HepG2 (cell line): ENCODE measurements at regions not wholly inside any gene's neighbourhood (a gene's known extent, or its start where the extent isn't known, plus 50 kb on each side); places are given as distances from the start of the nearest gene placed in this dataset.

Experiments used
- ATAC-seq: fragments of 200-7000 bp; cut with Tn5 transposase; 3 replicates; pipeline ENCODE4 v1.9.1; 2020; ENCODE audit warnings: mild to moderate bottlenecking, moderate library complexity
- BruUV-seq: library from RNA; stranded (reverse); fragments of 400-500 nt; replicated peaks from 2 replicates; lab custom pipeline; 2021; lab: Mats Ljungman, UMichigan
- CTCF ChIA-PET: fragments of 300-600 bp; formaldehyde crosslinking; extraction: SDS; loops from one replicate; lab custom pipeline; 2021; ENCODE audit warnings: low total read pairs, inconsistent platforms, low intra/inter-chr PET ratio; lab: Yijun Ruan, JAX
- POLR2A ChIA-PET: fragments of 350-600 bp; sonication (Branson Sonifier 250); formaldehyde crosslinking; loops from one replicate; lab custom pipeline; 2020; ENCODE audit warnings: antibody characterized with exemption, inconsistent platforms; lab: Yijun Ruan, JAX
- DNase-seq: peaks from one replicate; pipeline ENCODE4 v3.0.0-alpha.2; 2015; ENCODE audit warnings: low spot score
- FAIRE-seq: peaks from 3 replicates; lab custom pipeline; 2011; peaks lifted over from hg19 to GRCh38; lab: Jason Lieb, UNC
- H2AFZ ChIP-seq: one replicate; pipeline ENCODE4 v1.6.1; 2011; ENCODE audit warnings: low read length, inconsistent platforms
- H3K27ac ChIP-seq: fragments of 300-600 bp; 3 replicates; pipeline ENCODE4 v1.8.0; 2011; ENCODE audit warnings: mixed run types, mild to moderate bottlenecking, mixed read lengths, low read length, inconsistent platforms; ENCODE audit not compliant: insufficient read depth; ENCODE audit errors: extremely low read length
- H3K27me3 ChIP-seq, 2 experiments: fragments of 200-600 bp in 1 of 2; 2 replicates in 1 of 2; 3 replicates in 1 of 2; pipeline versions ENCODE4 v1.6.0 to v1.8.0; 2011; ENCODE audit warnings: low read length in 2 of 2, mild to moderate bottlenecking in 2 of 2, moderate library complexity in 2 of 2, inconsistent platforms in 1 of 2; ENCODE audit not compliant: insufficient read depth in 2 of 2, control insufficient read depth in 1 of 2
- H3K36me3 ChIP-seq, 2 experiments: fragments of 200-600 bp in 1 of 2; replicated peaks in 1 of 2; 2 replicates in 1 of 2; 3 replicates in 1 of 2; pipeline versions ENCODE4 v1.5.1 to v1.8.0; 2011; ENCODE audit warnings: low read length in 2 of 2, inconsistent platforms in 1 of 2; ENCODE audit not compliant: insufficient read depth in 2 of 2, control insufficient read depth in 1 of 2
- H3K4me1 ChIP-seq: 2 replicates; pipeline ENCODE4 v1.5.1; 2012; ENCODE audit warnings: low read length, inconsistent platforms; ENCODE audit not compliant: insufficient read depth
- H3K4me2 ChIP-seq: 2 replicates; pipeline ENCODE4 v1.6.0; 2011; ENCODE audit warnings: low read depth, low read length, inconsistent platforms
- H3K4me3 ChIP-seq, 3 experiments: fragments of 200-600 bp in 1 of 3; sonication (generic), shearing (Covaris generic) in 1 of 3; replicated peaks in 1 of 3; 2 replicates each; pipeline ENCODE4 v1.5.1; 2011 to 2016; ENCODE audit warnings: low read length in 3 of 3, inconsistent platforms in 2 of 3, low read depth in 2 of 3, mild to moderate bottlenecking in 2 of 3, control low read depth in 1 of 3, mixed read lengths in 1 of 3; ENCODE audit not compliant: insufficient read depth in 1 of 3
- H3K79me2 ChIP-seq: one replicate; pipeline ENCODE4 v1.6.1; 2011; ENCODE audit warnings: low read length, inconsistent platforms; ENCODE audit not compliant: insufficient read depth
- H3K9ac ChIP-seq: 2 replicates; pipeline ENCODE4 v1.6.0; 2011; ENCODE audit warnings: mild to moderate bottlenecking, low read depth, low read length, inconsistent platforms; ENCODE audit not compliant: insufficient read depth
- H3K9me3 ChIP-seq: 2 replicates; pipeline ENCODE4 v1.5.1; 2012; ENCODE audit warnings: mild to moderate bottlenecking, low read length
- H4K20me1 ChIP-seq: 2 replicates; pipeline ENCODE4 v1.6.0; 2011; ENCODE audit warnings: inconsistent platforms, mild to moderate bottlenecking, low read length, moderate library complexity; ENCODE audit not compliant: insufficient read depth
- DMAP1 ChIP-seq: IDR thresholded peaks from 2 replicates; pipeline ENCODE4 v1.6.1; 2016
- FLYWCH1 ChIP-seq: sonication (generic); formaldehyde crosslinking; IDR thresholded peaks from 2 replicates; pipeline ENCODE4 v1.8.1; 2023; ENCODE audit warnings: mild to moderate bottlenecking, missing genetic modification reagents
- HIVEP1 ChIP-seq: sonication (generic); formaldehyde crosslinking; IDR thresholded peaks from 2 replicates; pipeline ENCODE4 v1.4.0; 2020; ENCODE audit warnings: mild to moderate bottlenecking, missing genetic modification reagents
- KMT2B ChIP-seq: IDR thresholded peaks from 2 replicates; pipeline ENCODE4 v1.6.1; 2016; ENCODE audit warnings: missing genetic modification reagents, missing compliant biosample characterization
- MNT ChIP-seq: fragments of 450-650 bp; IDR thresholded peaks from 2 replicates; pipeline ENCODE4 v1.6.1; 2016
- NR2F6 ChIP-seq, 2 experiments: IDR thresholded peaks; 2 replicates each; pipeline ENCODE4 v1.6.1; 2016; ENCODE audit warnings: antibody characterized with exemption in 1 of 2, mild to moderate bottlenecking in 1 of 2
- POLR2AphosphoS2 ChIP-seq: IDR thresholded peaks from 2 replicates; pipeline ENCODE4 v1.6.1; 2011; ENCODE audit warnings: low read depth, low read length, improper control_type of control experiment
- SMAD9 ChIP-seq: sonication (generic); formaldehyde crosslinking; IDR thresholded peaks from 2 replicates; pipeline ENCODE4 v1.5.1; 2020; ENCODE audit warnings: mild to moderate bottlenecking, missing genetic modification reagents
- ZFP1 ChIP-seq: IDR thresholded peaks from 2 replicates; pipeline ENCODE4 v1.6.1; 2016
- ZNF607 ChIP-seq: sonication (generic); formaldehyde crosslinking; IDR thresholded peaks from 2 replicates; pipeline ENCODE4 v1.5.1; 2020; ENCODE audit warnings: missing genetic modification reagents, mild to moderate bottlenecking, borderline replicate concordance
- ZNF776 ChIP-seq: sonication (generic); formaldehyde crosslinking; IDR thresholded peaks from 2 replicates; pipeline ENCODE4 v1.4.0; 2020; ENCODE audit warnings: mild to moderate bottlenecking, missing genetic modification reagents
- in situ Hi-C: cut with HindIII; loops from 2 replicates; pipeline ENCODE4 v1.10.0; 2017; ENCODE audit warnings: low pct_unique_long_range_greater_than_20kb; ENCODE audit not compliant: extremely low pct_ligation_motif_present
- intact Hi-C: fragments of 100-400 bp; cut with micrococcal nuclease; formaldehyde crosslinking; loops from one replicate; pipeline ENCODE4 v1.10.0; 2022; ENCODE audit not compliant: unreplicated experiment
- TF ChIP-seq, protein P1 (sequence below): IDR thresholded peaks from 2 replicates; pipeline ENCODE4 v1.6.1; 2016
- TF ChIP-seq, protein P2 (sequence below), 2 experiments: fragments of 450-650 bp in 1 of 2; sonication (generic) in 1 of 2; formaldehyde crosslinking in 1 of 2; IDR thresholded peaks; 2 replicates each; pipeline versions ENCODE4 v1.6.1 to v1.8.0; 2016 to 2022; ENCODE audit warnings: antibody characterized with exemption in 1 of 2, mild to moderate bottlenecking in 1 of 2, missing genetic modification reagents in 1 of 2
- TF ChIP-seq, protein P3 (sequence below): sonication (generic); formaldehyde crosslinking; IDR thresholded peaks from 2 replicates; pipeline ENCODE4 v1.4.0; 2020; ENCODE audit warnings: low read depth, mild to moderate bottlenecking, missing genetic modification reagents

DNA sequence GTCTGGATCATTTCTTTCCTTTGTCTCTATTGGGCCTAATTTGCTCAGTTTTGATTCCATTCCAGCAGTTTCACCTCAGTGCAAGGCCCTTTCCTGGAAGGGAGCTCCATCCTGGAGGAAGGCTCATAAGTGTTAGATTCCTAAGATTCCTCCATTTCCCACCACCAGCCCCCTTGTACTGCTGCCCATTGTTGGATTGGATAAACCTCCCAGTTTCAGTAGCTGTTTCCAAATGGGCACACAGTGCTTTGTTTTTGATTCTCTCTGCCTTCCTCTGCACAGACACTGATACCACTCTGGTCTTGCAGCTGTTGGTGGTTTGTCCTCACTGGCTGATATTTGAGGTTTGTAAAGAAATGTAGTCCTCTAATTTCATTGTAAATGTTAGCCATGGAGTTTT, 158.9 kb downstream of the SLC15A5 start:
- no peaks in the 10 kb centered on the region for H3K36me3 ChIP-seq
- CTCF ChIA-PET: no interaction called here
- BruUV-seq: no TSS peak
- no peak overlapping the region for H2AFZ ChIP-seq
- no peaks in the 10 kb centered on the region for H3K27me3 ChIP-seq
- no peaks in the 10 kb centered on the region for H3K79me2 ChIP-seq
- no peak overlapping the region for H3K27ac ChIP-seq
- FAIRE-seq: no peak
- H3K9ac ChIP-seq: no peak overlapping the region
- no peaks in the 10 kb centered on the region for H4K20me1 ChIP-seq
- H3K4me3 ChIP-seq: no peak overlapping the region
- ATAC-seq: no peak
- in situ Hi-C loops: no loop called here
- intact Hi-C loops: no loop called here
- POLR2A ChIA-PET: no interaction called here
- no peak overlapping the region for H3K4me2 ChIP-seq
- no peaks in the 10 kb centered on the region for H3K9me3 ChIP-seq
- DNase-seq: no peak
- H3K4me1 ChIP-seq: no peaks in the 10 kb centered on the region
- TF ChIP-seq HIVEP1: no peak
- no peak for TF ChIP-seq KMT2B (CRISPR knock-in tag)
- no peak for TF ChIP-seq ZFP1 (CRISPR knock-in tag)
- TF ChIP-seq, protein P1, sequence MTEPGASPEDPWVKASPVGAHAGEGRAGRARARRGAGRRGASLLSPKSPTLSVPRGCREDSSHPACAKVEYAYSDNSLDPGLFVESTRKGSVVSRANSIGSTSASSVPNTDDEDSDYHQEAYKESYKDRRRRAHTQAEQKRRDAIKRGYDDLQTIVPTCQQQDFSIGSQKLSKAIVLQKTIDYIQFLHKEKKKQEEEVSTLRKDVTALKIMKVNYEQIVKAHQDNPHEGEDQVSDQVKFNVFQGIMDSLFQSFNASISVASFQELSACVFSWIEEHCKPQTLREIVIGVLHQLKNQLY (CRISPR knock-in tag): no peak
- TF ChIP-seq FLYWCH1 (CRISPR knock-in tag): no peak
- TF ChIP-seq POLR2AphosphoS2: no peak
- TF ChIP-seq DMAP1 (CRISPR knock-in tag): no peak
- TF ChIP-seq, protein P2, sequence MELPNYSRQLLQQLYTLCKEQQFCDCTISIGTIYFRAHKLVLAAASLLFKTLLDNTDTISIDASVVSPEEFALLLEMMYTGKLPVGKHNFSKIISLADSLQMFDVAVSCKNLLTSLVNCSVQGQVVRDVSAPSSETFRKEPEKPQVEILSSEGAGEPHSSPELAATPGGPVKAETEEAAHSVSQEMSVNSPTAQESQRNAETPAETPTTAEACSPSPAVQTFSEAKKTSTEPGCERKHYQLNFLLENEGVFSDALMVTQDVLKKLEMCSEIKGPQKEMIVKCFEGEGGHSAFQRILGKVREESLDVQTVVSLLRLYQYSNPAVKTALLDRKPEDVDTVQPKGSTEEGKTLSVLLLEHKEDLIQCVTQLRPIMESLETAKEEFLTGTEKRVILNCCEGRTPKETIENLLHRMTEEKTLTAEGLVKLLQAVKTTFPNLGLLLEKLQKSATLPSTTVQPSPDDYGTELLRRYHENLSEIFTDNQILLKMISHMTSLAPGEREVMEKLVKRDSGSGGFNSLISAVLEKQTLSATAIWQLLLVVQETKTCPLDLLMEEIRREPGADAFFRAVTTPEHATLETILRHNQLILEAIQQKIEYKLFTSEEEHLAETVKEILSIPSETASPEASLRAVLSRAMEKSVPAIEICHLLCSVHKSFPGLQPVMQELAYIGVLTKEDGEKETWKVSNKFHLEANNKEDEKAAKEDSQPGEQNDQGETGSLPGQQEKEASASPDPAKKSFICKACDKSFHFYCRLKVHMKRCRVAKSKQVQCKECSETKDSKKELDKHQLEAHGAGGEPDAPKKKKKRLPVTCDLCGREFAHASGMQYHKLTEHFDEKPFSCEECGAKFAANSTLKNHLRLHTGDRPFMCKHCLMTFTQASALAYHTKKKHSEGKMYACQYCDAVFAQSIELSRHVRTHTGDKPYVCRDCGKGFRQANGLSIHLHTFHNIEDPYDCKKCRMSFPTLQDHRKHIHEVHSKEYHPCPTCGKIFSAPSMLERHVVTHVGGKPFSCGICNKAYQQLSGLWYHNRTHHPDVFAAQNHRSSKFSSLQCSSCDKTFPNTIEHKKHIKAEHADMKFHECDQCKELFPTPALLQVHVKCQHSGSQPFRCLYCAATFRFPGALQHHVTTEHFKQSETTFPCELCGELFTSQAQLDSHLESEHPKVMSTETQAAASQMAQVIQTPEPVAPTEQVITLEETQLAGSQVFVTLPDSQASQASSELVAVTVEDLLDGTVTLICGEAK (IDR thresholded peaks at IDR 0.05): no peak
- TF ChIP-seq, protein P2 (CRISPR knock-in tag; IDR thresholded peaks at IDR 0.05): no peak
- TF ChIP-seq ZNF607 (CRISPR knock-in tag): no peak
- TF ChIP-seq NR2F6 (IDR thresholded peaks at IDR 0.05): no peak
- TF ChIP-seq NR2F6 (CRISPR knock-in tag; IDR thresholded peaks at IDR 0.05): no peak
- TF ChIP-seq, protein P3, sequence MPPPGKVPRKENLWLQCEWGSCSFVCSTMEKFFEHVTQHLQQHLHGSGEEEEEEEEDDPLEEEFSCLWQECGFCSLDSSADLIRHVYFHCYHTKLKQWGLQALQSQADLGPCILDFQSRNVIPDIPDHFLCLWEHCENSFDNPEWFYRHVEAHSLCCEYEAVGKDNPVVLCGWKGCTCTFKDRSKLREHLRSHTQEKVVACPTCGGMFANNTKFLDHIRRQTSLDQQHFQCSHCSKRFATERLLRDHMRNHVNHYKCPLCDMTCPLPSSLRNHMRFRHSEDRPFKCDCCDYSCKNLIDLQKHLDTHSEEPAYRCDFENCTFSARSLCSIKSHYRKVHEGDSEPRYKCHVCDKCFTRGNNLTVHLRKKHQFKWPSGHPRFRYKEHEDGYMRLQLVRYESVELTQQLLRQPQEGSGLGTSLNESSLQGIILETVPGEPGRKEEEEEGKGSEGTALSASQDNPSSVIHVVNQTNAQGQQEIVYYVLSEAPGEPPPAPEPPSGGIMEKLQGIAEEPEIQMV (CRISPR knock-in tag): no peak
- no peak for TF ChIP-seq SMAD9 (CRISPR knock-in tag)
- no peak for TF ChIP-seq MNT
- no peak for TF ChIP-seq ZNF776 (CRISPR knock-in tag)
